Panc1 (cell line): ENCODE measurements at regions not wholly inside any gene's neighbourhood (a gene's known extent, or its start where the extent isn't known, plus 50 kb on each side); places are given as distances from the start of the nearest gene placed in this dataset.

ENCODE experiments used
- ATAC-seq: fragments of 200-7000 bp; cut with Tn5 transposase; 2 replicates; pipeline ENCODE4 v1.9.1; 2020; ENCODE audit warnings: mild to moderate bottlenecking, moderate library complexity
- BruUV-seq: library from RNA; stranded (reverse); fragments of 400-500 nt; replicated peaks from 2 replicates; lab custom pipeline; 2021; lab: Mats Ljungman, UMichigan
- CTCF ChIA-PET: fragments of 300-600 bp; sonication (Branson Sonifier 250); formaldehyde crosslinking; loops from one replicate; lab custom pipeline; 2022; ENCODE audit warnings: antibody characterized with exemption; lab: Charles Lee
- POLR2A ChIA-PET: fragments of 300-600 bp; sonication (Branson Sonifier 250); formaldehyde crosslinking; loops from one replicate; lab custom pipeline; 2022; ENCODE audit warnings: antibody characterized with exemption; lab: Charles Lee
- DNase-seq: peaks from one replicate; pipeline ENCODE4 v3.0.0-alpha.2; 2010; ENCODE audit warnings: low read depth, low spot score
- H3K27ac ChIP-seq: 2 replicates; pipeline ENCODE4 v1.5.1; 2011; ENCODE audit warnings: mild to moderate bottlenecking, low read length, inconsistent platforms
- H3K27me3 ChIP-seq: fragments of 200-500 bp; sonication (Bioruptor generic); 2 replicates; pipeline ENCODE4 v1.6.0; 2014; ENCODE audit warnings: low read length, inconsistent platforms; ENCODE audit not compliant: control insufficient read depth, insufficient read depth
- H3K36me3 ChIP-seq: fragments of 200-500 bp; sonication (Bioruptor generic); 2 replicates; pipeline ENCODE4 v1.5.1; 2014; ENCODE audit warnings: inconsistent platforms, mild to moderate bottlenecking, low read length, moderate library complexity; ENCODE audit not compliant: control insufficient read depth, insufficient read depth
- H3K4me1 ChIP-seq: 2 replicates; pipeline ENCODE4 v1.5.1; 2011; ENCODE audit warnings: inconsistent platforms, mild to moderate bottlenecking, low read length, moderate library complexity; ENCODE audit not compliant: control insufficient read depth, insufficient read depth
- H3K4me3 ChIP-seq, 2 experiments: 2 replicates each; pipeline ENCODE4 v1.5.1; 2011 to 2012; ENCODE audit warnings: low read depth in 2 of 2, low read length in 2 of 2, mild to moderate bottlenecking in 2 of 2, inconsistent platforms in 1 of 2, moderate library complexity in 1 of 2
- H3K9me3 ChIP-seq: fragments of 200-500 bp; sonication (Bioruptor generic); 2 replicates; pipeline ENCODE4 v1.5.1; 2014; ENCODE audit warnings: low read depth, mild to moderate bottlenecking, inconsistent platforms, low read length, moderate library complexity; ENCODE audit not compliant: control insufficient read depth, insufficient read depth
- POLR2AphosphoS5 ChIP-seq: IDR thresholded peaks from 2 replicates; pipeline ENCODE4 v1.6.1; 2012; ENCODE audit warnings: mild to moderate bottlenecking, low read depth, low read length, moderate library complexity
- SIN3A ChIP-seq: IDR thresholded peaks from 2 replicates; pipeline ENCODE4 v1.6.1; 2012; ENCODE audit warnings: low read depth, mild to moderate bottlenecking, low read length, moderate library complexity, borderline replicate concordance; ENCODE audit not compliant: insufficient read depth
- TCF7L2 ChIP-seq: IDR thresholded peaks from 2 replicates; pipeline ENCODE4 v1.6.1; 2011; ENCODE audit warnings: mild to moderate bottlenecking, low read depth, low read length, inconsistent platforms
- in situ Hi-C: cut with HindIII; loops from 2 replicates; pipeline ENCODE4 v1.10.0; 2016; ENCODE audit warnings: low sequenced_read_pairs, low pct_unique_long_range_greater_than_20kb
- intact Hi-C: fragments of 100-400 bp; cut with micrococcal nuclease; formaldehyde crosslinking; loops from one replicate; pipeline ENCODE4 v1.10.0; 2022; ENCODE audit not compliant: unreplicated experiment
- TF ChIP-seq, protein P1 (sequence below), 2 experiments: IDR thresholded peaks; 2 replicates each; pipeline ENCODE4 v1.6.1; 2011 to 2012; ENCODE audit warnings: low read depth in 2 of 2, control low read depth in 1 of 2, low read length in 1 of 2, mild to moderate bottlenecking in 1 of 2, moderate library complexity in 1 of 2; ENCODE audit not compliant: insufficient read depth in 1 of 2
- TF ChIP-seq, protein P2 (sequence below): fragments of 450-650 bp; IDR thresholded peaks from 2 replicates; pipeline ENCODE4 v1.5.1; 2017; ENCODE audit warnings: mild to moderate bottlenecking

DNA sequence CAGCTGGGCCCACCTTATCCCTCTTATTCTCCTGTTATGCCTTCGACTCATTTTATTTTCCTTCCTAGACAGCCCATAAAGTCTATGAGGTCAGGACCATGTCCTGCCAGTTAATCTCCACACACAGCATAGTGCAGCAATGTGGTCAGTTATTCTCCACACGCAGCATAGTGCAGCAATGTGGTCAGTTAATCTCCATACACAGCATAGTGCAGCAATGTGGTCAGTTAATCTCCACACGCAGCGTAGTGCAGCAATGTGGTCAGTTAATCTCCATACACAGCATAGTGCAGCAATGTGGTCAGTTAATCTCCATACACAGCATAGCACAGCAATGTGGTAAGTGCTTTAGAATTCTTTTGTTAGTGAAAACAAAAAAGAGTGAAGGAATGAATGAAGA, 77.8 kb downstream of the TEX36 start:
- H3K4me3 ChIP-seq, result no peak overlapping the region
- intact Hi-C loops, result no loop called here
- POLR2A ChIA-PET, result no interaction called here
- ATAC-seq (no peak), DNase-seq (no peak)
- H3K36me3 ChIP-seq, result no peaks in the 10 kb centered on the region
- no peaks in the 10 kb centered on the region for H3K9me3 ChIP-seq
- CTCF ChIA-PET, result no interaction called here
- H3K4me1 ChIP-seq, result no peaks in the 10 kb centered on the region
- peaks cover 14% of the 10 kb centered on the region for H3K27me3 ChIP-seq
- no peak overlapping the region for H3K27ac ChIP-seq
- BruUV-seq, result no TSS peak
- in situ Hi-C loops, result no loop called here
- no peak for TF ChIP-seq TCF7L2

DNA sequence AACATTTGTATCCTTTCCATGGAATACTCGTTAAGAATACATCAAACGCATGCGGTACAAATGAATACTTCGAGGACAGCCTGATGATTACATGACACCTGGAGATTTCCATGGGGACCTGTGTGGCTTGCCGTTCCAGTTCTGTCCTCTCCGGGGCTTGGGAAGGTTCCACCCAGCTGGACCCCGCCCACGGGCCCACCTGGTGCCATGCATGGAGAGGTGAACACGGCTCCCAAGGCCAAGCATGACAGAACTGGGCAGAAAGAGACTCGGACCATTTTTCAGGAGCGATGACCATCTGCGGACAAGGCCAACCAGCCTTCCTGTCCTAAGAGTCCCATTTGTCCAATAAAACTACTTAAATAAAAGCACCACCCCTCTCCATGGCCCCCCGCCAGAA, 80.1 kb downstream of the TEX36 start:
- H3K27ac ChIP-seq, result no peak overlapping the region
- CTCF ChIA-PET, result no interaction called here
- no peak for TF ChIP-seq SIN3A
- TF ChIP-seq, protein P1, sequence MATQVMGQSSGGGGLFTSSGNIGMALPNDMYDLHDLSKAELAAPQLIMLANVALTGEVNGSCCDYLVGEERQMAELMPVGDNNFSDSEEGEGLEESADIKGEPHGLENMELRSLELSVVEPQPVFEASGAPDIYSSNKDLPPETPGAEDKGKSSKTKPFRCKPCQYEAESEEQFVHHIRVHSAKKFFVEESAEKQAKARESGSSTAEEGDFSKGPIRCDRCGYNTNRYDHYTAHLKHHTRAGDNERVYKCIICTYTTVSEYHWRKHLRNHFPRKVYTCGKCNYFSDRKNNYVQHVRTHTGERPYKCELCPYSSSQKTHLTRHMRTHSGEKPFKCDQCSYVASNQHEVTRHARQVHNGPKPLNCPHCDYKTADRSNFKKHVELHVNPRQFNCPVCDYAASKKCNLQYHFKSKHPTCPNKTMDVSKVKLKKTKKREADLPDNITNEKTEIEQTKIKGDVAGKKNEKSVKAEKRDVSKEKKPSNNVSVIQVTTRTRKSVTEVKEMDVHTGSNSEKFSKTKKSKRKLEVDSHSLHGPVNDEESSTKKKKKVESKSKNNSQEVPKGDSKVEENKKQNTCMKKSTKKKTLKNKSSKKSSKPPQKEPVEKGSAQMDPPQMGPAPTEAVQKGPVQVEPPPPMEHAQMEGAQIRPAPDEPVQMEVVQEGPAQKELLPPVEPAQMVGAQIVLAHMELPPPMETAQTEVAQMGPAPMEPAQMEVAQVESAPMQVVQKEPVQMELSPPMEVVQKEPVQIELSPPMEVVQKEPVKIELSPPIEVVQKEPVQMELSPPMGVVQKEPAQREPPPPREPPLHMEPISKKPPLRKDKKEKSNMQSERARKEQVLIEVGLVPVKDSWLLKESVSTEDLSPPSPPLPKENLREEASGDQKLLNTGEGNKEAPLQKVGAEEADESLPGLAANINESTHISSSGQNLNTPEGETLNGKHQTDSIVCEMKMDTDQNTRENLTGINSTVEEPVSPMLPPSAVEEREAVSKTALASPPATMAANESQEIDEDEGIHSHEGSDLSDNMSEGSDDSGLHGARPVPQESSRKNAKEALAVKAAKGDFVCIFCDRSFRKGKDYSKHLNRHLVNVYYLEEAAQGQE (IDR thresholded peaks at IDR 0.05; ENCODE audit: insufficient read depth in 1 of 2, low read depth in 2 of 2, low read length in 1 of 2), result no peak
- TF ChIP-seq, protein P2, sequence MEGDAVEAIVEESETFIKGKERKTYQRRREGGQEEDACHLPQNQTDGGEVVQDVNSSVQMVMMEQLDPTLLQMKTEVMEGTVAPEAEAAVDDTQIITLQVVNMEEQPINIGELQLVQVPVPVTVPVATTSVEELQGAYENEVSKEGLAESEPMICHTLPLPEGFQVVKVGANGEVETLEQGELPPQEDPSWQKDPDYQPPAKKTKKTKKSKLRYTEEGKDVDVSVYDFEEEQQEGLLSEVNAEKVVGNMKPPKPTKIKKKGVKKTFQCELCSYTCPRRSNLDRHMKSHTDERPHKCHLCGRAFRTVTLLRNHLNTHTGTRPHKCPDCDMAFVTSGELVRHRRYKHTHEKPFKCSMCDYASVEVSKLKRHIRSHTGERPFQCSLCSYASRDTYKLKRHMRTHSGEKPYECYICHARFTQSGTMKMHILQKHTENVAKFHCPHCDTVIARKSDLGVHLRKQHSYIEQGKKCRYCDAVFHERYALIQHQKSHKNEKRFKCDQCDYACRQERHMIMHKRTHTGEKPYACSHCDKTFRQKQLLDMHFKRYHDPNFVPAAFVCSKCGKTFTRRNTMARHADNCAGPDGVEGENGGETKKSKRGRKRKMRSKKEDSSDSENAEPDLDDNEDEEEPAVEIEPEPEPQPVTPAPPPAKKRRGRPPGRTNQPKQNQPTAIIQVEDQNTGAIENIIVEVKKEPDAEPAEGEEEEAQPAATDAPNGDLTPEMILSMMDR, result no peak
- TF ChIP-seq POLR2AphosphoS5, result no peak
- no peak for TF ChIP-seq TCF7L2
- no peaks in the 10 kb centered on the region for H3K4me1 ChIP-seq
- BruUV-seq, result no TSS peak
- ATAC-seq, result no peak
- H3K36me3 ChIP-seq, result no peaks in the 10 kb centered on the region
- no peak for DNase-seq
- H3K9me3 ChIP-seq, result no peaks in the 10 kb centered on the region
- no peak overlapping the region for H3K4me3 ChIP-seq
- peaks cover 5% of the 10 kb centered on the region for H3K27me3 ChIP-seq
- in situ Hi-C loops (no loop called here), intact Hi-C loops (no loop called here)
- POLR2A ChIA-PET, result no interaction called here

GRCh38 chr10:125599194-125599593, 83.8 kb downstream of the TEX36 start:
- TF ChIP-seq, protein P1 (IDR thresholded peaks at IDR 0.05; ENCODE audit: insufficient read depth in 1 of 2, low read depth in 2 of 2, low read length in 1 of 2), result no peak
- TF ChIP-seq POLR2AphosphoS5 (no peak), SIN3A (no peak), TCF7L2 (no peak)
- TF ChIP-seq, protein P2, result no peak
- Histone ChIP-seq H3K9me3 (peaks cover 4% of the 10 kb centered on the region; the same call in 1 of the 2 replicates), H3K36me3 (no peaks in the 10 kb centered on the region), H3K27ac (no peak overlapping the region), H3K4me1 (no peaks in the 10 kb centered on the region), H3K4me3 (no peak overlapping the region), H3K27me3 (peaks cover 2% of the 10 kb centered on the region)
- no TSS peak for BruUV-seq
- DNase-seq, result no peak
- ChIA-PET POLR2A (no interaction called here), CTCF (no interaction called here)
- in situ Hi-C loops (no loop called here), intact Hi-C loops (no loop called here)
- no peak for ATAC-seq
